WI38 (cell line): ENCODE measurements at regions not wholly inside any gene's neighbourhood (a gene's known extent, or its start where the extent isn't known, plus 50 kb on each side); places are given as distances from the start of the nearest gene placed in this dataset.

Experiments
- H3K4me3 ChIP-seq: 2 replicates; pipeline ENCODE4 v1.5.1; 2011; ENCODE audit warnings: low read depth, mild to moderate bottlenecking, control low read depth, low read length
- CTCF ChIP-seq: IDR thresholded peaks from 2 replicates; pipeline ENCODE4 v1.5.1; 2012; ENCODE audit warnings: low read depth, mild to moderate bottlenecking, control low read depth, low read length

DNA sequence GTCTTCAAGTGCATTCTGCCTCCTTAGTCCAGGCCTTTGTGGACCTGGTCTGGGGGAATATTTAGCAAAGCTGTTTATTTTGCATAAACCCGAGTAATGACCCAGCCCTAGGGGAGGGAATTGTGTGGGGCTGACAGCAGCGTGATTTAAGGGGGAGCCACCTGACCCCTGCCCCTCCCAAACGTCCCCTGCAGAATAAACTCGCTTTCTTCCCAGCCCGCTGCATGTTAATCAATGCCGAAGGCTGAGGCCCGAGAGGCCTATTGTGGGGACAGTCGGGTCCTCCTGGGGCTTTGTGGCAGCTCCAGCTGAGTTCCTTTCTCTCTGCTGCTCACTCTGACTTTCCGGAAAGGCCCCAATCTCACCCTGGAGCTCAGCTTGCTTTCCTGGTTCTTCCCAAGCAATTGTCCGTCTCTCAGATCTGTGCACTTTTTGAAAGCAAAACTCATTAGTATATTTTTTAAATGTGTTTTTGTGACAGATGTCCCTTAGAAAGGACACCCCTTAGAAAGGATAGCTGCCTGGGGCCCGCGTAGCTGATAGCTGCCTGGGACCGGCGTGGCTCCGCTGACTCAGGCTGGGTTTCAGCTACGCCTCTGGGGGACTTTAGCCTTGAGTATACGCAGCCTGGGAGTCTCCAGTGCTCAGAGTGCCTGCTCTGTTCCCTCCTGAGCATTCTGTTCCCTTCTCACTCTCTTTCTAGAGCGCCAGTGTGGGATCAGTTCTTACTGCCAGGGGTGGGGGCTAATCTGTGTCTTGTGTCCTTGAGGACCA lies 158.3 kb downstream of the GLI2 start:
- no peak for TF ChIP-seq CTCF
- H3K4me3 ChIP-seq: peak overlapping the region; percentile 23

- TF ChIP-seq CTCF: no peak
- H3K4me3 ChIP-seq: no peak overlapping the region
Measured at GRCh38 chr2:120894966-120895365, 159.3 kb downstream of the GLI2 start.

GRCh38 chr2:120896126-120896525 lies 160.5 kb downstream of the GLI2 start:
- no peak for TF ChIP-seq CTCF
- H3K4me3 ChIP-seq: no peak overlapping the region

DNA sequence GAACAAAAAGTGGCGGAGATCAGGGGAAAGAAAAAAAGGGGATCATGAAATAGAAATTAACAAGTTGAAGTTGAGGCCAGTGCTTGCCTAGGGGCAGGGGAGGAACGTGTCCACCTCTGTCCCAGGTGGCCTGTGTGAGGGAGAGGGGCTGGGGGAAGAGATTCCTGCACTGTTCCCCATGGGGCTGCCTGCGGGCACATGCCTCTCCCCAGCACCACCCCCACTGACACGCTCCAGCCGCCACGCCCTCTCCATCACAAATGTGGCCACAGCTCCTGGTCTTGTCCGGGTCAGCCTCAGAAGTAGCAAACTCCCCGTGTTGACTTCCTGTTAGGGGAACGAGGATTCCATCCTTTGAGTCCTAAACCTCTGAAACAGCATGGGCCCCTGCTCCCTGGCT lies 161.2 kb downstream of the GLI2 start:
- no peak overlapping the region for H3K4me3 ChIP-seq
- TF ChIP-seq CTCF: no peak

DNA sequence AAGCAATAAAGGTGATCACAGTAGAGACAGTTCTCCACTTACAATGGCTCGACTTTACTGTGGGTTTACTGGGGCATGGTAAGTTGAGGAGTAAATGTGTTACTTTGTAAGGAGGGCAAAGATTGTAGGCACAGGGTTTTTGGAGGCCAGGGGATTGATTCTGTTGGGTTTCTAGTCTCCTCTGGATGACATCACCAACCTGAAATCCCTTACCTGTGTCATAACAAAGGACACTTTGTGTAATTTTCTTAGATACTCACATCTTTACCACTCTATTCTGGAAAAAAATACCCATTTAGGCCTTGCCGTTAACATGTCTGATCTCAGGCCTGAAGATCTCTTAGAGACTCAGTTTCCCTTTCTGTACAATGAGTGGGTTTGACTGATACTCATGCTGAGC lies 161.7 kb downstream of the GLI2 start:
- no peak for TF ChIP-seq CTCF
- H3K4me3 ChIP-seq: no peak overlapping the region

GRCh38 chr2:120898496-120898895 lies 162.8 kb downstream of the GLI2 start:
- TF ChIP-seq CTCF: no peak
- no peak overlapping the region for H3K4me3 ChIP-seq

- no peak overlapping the region for H3K4me3 ChIP-seq
- TF ChIP-seq CTCF: no peak
Measured at GRCh38 chr2:120898961-120899750, 163.5 kb downstream of the GLI2 start.
